HG03139 (cell line): ENCODE measurements at regions not wholly inside any gene's neighbourhood (a gene's known extent, or its start where the extent isn't known, plus 50 kb on each side); places are given as distances from the start of the nearest gene placed in this dataset.
"Not testable (repeated sequence)": the region's sequence is repeated elsewhere in the genome, so short reads cannot be mapped to it uniquely, and the experiment has no call there.

Experiments
- ATAC-seq: cut with Tn5 transposase; IDR thresholded peaks from one replicate; pipeline ENCODE4 v1.9.1; 2021; ENCODE audit not compliant: unreplicated experiment

DNA sequence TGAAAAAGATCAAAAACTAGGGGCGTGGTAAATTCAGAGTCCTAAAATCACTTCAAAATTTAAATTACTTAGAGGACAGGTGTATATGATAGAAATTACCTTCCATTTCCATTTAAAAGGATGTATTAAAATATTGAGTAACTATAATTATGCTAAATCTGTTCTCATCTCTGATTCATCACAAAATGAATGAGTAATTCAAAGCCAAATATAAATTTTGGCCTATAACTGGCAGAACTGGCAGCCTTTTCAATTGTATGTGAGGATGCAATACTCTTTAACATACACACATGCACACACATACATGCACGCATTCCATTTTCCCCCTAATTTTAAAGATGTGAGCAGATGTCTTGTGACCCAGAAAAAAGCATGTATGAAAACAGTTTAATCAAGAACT is 194.6 kb downstream of the EPM2A start:
- no peak for ATAC-seq

DNA sequence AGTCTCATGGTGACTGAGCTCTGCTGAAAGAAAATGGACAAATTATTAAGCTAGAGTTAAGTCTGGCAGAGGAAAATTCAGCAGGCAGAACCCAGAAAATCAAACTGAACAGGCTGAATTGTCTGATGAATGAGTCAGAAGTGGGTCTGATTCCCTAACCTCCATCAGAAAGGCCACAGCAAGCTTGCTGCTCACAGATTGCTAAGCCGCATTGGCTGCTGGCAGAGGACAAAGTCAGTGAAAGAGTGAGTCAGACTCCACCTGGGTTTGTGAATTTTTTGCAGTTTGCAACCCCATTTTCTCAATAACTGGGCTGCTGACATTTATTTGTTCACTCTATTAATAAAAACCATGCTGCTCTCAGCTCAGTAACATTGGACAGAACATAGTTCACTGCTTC is 191.3 kb downstream of the EPM2A start:
- ATAC-seq = no peak

DNA sequence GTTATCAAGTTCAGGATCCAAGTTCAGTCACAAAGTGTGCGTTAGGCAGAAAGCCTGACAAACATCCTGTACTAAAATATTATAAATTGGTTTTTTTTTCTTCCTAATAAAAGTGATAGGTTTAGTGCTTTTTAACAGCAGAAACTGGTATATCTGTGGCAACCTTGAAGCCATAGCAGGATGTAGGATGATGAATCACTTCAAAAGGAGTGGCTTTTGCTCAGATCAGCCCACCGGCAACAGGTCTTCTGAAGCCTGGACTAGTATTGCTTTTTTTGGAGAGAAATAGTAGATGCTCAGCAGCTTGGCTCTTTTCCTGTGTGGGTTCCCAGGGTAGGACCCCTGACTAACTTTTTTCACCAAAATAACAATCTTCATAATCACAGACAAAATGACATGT is 190.8 kb downstream of the EPM2A start:
- ATAC-seq = no peak

DNA sequence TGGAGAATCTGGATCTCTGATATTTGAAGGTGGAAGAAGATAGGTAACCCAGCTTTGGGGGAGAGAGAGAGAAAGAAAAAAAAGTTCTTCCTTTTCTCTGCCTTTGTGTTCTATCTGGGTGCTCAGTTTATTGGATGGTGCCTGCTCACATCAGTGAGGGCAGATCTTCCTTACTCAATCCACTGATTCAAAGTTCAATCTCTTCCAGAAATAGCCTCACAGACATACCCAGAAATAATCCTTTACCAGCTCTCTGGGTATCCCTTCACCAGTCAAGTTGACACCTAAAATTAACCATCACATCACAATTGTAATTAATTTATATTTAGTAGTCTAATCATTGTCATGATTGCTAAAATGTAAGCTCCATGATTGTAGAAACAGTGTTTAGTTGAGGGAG is 189.1 kb downstream of the EPM2A start:
- ATAC-seq = no peak

DNA sequence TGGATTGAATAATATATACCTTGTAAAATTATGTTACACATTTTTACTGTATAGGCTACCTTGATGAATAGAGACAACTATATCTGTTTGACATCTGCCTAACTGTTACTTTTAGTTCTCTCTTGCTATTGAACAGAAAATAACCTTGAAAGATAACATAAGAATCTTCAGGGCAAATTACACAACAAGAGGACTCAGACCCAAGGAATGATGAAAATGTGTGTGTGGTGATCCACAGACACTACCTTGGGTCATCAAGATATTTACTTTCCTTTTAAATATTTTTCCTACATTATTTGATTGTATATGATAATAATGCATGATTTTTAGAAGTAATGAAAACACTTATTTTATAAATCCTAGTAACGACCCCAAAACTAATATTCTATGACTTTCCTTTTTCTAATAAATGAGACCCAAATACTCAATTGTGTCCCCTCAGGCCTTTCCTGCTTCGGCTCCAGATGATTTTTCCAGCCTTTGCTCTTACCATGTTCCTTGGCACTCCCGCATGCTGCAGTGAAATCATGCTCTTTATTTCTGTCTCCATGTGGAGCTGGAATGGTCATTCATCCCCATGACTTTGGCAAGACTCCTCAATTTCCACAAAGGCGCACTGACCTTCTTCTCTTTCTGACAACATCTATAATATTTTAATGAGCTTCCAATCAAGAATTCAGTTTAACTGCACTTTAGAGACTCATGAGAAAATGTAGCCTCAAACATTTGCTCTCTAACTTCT is 187.6 kb downstream of the EPM2A start:
- no peak for ATAC-seq

DNA sequence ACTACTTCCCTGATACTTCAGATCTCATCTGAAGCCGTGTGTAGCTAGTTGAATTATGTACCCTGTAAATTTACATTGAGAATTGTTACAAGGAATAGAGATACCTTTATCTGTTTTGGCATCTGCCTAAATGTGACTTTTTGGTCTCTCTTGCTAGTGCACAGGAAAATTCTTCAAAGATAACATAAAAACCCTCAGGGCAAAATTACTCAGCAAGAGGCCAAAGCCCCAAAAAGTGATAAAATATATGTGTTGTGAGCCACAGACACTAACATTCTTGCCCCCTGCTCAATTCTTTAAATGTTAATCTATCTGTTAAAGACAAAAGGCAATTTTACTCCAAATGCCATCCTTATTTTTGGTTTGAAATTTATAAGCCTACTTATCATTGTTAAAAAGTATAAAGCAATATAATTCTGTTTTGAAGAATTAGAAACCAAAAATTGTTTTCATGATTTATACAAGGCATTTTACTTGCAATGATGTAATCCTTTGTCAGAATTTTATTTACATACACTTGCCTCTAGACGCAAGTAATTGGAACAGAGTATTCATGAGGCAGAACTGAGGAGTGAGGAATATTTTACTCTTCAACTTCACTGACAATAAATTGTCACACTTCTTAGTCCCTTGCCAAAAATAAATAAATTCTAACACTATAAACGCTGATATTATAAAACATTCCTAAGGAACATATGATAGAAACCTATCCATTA is 186.2 kb downstream of the EPM2A start:
- no peak for ATAC-seq

DNA sequence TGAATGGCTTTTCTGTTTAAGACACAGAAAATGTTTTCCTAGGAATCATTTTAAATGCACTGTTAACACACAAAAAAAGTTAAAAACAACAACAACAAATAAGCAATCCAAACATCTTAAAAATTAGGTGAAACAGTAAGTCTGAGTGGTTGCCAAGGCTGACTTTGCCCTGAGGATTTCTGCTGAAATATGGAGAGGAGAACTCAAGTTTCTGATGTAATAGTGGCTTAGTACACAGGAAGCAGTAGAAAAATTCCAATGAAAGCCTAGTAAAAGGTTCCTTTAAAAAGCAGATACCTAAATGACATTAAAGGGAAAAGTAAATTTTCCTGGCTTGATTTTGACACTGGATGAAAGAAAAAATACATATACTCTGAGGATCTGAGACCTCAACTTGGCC is 184.2 kb downstream of the EPM2A start:
- no peak for ATAC-seq

- no peak for ATAC-seq
Observed at GRCh38 chr6:145555084-145555483, 180.2 kb downstream of the EPM2A start.

DNA sequence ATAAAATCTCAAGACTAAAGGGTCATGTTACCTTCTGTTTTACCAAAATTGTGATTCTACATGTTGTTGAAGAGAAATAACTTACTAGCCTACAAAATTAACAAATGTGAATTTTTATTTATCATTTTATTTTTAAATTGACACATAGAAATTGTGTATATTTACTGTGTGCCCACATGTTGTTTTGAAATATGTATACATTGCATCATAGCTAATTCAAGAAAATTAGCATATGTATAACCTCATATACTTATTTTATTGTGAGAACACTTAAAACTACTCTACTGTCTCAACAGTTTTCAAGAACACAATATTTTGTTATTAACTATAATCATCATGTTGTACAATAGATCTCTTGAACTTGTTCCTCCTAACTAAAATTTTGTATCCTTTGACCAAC is 177.8 kb downstream of the EPM2A start:
- ATAC-seq = no peak

DNA sequence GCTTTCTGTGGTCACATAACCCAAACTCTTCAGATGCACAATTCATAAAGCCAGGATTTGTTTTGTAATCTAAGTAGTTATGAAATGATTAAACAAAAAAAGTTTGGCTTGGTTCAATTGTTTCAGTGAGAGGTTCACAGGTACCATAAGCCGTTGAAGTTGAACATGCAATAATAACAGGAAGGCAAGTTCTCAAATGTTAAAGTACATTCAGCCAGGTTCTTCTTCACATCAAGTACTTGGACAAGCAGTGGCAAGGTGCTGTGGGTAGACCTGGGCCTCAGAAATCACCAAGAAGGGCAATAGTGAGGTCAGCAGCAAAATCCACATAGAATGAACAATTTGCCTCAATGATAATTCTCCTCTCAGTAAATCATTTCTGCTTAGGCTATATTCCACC is 175.5 kb downstream of the EPM2A start:
- no peak for ATAC-seq

DNA sequence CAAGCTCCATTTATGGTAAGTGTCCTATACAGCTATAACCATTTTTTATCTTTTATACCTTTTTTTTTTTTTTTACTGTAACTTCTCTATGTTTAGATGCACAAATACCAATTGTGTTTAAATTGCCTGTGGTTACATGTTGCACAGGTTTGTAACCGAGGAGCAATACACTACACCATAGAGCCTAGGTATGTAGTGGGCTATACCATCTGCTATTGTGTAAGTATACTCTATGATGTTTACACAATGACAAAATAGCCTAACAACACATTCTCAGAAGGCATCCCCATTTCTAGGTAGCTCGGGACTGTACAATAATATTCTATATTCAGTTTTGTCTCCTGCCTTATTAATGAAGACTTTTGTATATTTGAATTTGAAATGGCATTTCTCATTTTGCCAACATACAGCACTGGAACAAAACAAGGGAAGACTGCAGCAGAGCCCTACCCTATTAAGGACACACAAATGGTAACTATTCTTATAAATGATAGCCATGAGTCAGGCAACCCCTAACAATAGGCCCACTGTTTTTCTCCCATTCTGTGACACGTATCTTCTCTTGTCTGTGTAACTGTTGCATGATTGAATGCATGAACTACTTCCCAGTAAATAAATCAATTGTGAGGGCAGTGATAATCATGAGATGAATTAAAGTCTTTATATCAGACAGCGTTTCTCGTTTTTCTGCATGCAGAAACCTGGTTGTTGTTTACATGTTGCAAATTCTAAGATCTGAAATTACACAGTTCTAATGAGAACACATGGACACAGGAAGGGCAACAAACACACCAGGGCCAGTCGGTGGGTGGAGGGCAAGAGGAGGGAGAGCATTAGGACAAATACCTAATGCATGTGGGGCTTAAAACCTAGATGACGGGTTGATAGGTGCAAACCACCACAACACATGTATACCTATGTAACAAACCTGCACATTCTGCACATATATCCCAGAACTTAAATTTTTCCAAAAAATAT is 173.9 kb downstream of the EPM2A start:
- ATAC-seq = no peak

DNA sequence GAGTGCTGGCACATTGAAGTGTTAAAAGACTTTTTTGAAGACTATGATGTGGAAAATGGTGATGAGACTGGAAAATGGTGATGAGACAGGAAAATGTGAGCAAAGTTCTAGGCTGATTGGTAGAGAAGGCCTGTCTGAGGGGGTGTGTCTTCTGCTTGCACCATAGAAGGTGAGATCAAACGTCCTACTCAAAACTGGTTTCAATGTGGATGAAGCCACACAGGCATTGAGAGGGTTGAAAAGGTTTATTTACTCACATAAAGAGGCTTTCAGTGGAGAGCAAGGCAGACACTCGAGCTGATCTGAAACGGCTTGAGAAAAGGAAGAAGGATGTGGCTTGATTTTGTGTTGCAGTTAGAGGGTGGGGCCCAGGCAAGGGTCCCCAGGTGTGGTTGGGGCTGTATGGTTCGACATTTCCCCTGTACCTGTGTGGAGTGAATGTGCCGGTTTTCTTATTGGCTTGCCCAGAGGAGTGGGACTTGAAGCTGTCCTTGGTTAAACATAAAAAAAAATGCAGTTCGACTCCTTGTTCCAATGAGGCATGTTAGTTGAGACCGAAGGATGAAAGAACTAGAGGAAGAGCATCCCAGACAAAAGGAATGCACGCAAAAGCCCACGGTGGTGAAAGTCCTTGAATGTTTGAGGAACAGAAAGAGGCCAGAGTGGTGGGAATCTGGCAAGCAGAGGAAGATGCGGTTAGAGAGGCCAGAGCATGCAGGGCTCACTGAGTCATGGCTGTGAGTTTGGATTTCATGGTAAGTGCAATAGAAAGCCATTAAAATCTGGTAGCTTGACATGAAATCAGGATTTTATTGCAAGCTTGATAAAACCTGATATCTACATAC is 172.3 kb downstream of the EPM2A start:
- ATAC-seq = no peak

DNA sequence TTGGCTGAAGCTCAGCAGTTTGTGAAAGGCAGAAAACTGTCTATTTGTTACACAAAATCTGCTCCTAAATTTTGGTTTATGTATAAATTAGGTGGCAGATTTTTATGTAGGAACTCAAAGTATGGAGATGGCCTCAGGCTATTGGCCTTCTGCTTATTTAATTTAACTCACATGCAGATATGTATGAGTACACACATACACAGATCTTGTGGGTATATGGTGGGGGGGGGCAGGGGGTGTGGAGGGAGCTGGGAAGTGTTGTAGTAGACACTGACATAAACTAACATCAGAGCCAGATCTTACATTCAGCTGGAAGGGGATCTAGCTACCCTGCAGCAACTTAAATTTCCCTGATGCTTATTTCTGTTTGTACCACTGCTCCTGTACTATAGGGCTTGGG is 170.8 kb downstream of the EPM2A start:
- no peak for ATAC-seq

GRCh38 chr6:145567684-145568252 is 167.6 kb downstream of the EPM2A start:
- no peak for ATAC-seq

GRCh38 chr6:145569140-145569539 is 166.2 kb downstream of the EPM2A start:
- ATAC-seq = no peak

GRCh38 chr6:145570336-145570735 is 165.0 kb downstream of the EPM2A start:
- not testable (repeated sequence) for ATAC-seq

- ATAC-seq = not testable (repeated sequence)
Observed at GRCh38 chr6:145574269-145574668, 161.1 kb downstream of the EPM2A start.
